GM12872 (cell line): ENCODE measurements at regions not wholly inside any gene's neighbourhood (a gene's known extent, or its start where the extent isn't known, plus 50 kb on each side); places are given as distances from the start of the nearest gene placed in this dataset.

Experiments used
- CTCF ChIP-seq: IDR thresholded peaks from 3 replicates; pipeline ENCODE4 v1.5.1; 2011; ENCODE audit warnings: low read depth, mild to moderate bottlenecking, low read length, moderate library complexity; ENCODE audit not compliant: insufficient read depth

- no peak for TF ChIP-seq CTCF
Observed at GRCh38 chr5:20608567-20608966, 620.6 kb upstream of the CDH18 start.

GRCh38 chr5:20605732-20606525, 617.9 kb upstream of the CDH18 start:
- no peak for TF ChIP-seq CTCF

- no peak for TF ChIP-seq CTCF
Observed at GRCh38 chr5:20604992-20605391, 617.0 kb upstream of the CDH18 start.

GRCh38 chr5:20601678-20602100, 613.7 kb upstream of the CDH18 start:
- no peak for TF ChIP-seq CTCF

GRCh38 chr5:20590356-20590755, 602.4 kb upstream of the CDH18 start:
- TF ChIP-seq CTCF = no peak

GRCh38 chr5:20575571-20575970, 587.6 kb upstream of the CDH18 start:
- no peak for TF ChIP-seq CTCF

GRCh38 chr5:20574576-20574975, 586.6 kb upstream of the CDH18 start:
- TF ChIP-seq CTCF = no peak

- no peak for TF ChIP-seq CTCF
Observed at GRCh38 chr5:20572614-20573013, 584.6 kb upstream of the CDH18 start.
